Natural killer cell (primary cell): ENCODE measurements at regions not wholly inside any gene's neighbourhood (a gene's known extent, or its start where the extent isn't known, plus 50 kb on each side); places are given as distances from the start of the nearest gene placed in this dataset.

Source experiments
- ATAC-seq, 3 donors: fragments of 150-1000 bp in 2 of 3; fragments of 200-7000 bp in 1 of 3; cut with Tn5 transposase; 1 replicate in 1 of 3; 2 replicates in 2 of 3; pipeline ENCODE4 v1.10.0; 2021; ENCODE audit warnings: mild to moderate bottlenecking in 2 of 3, moderate library complexity in 2 of 3
- DNase-seq, 2 donors: peaks; one replicate each; pipeline versions ENCODE4 v3.0.0 to v3.0.0-alpha.2; 2013 to 2021; ENCODE audit warnings: mixed read lengths in 1 of 2
- H3K27ac ChIP-seq: one replicate; pipeline ENCODE4 v1.5.1; 2013; ENCODE audit warnings: mild to moderate bottlenecking, low read length
- H3K27me3 ChIP-seq: one replicate; pipeline ENCODE4 v1.6.1; 2013; ENCODE audit warnings: low read length; ENCODE audit not compliant: control insufficient read depth, insufficient read depth
- H3K36me3 ChIP-seq: one replicate; pipeline ENCODE4 v1.6.1; 2013; ENCODE audit warnings: low read length; ENCODE audit not compliant: control insufficient read depth, insufficient read depth
- H3K4me1 ChIP-seq: one replicate; pipeline ENCODE4 v1.6.1; 2013; ENCODE audit warnings: low read length; ENCODE audit not compliant: control insufficient read depth, insufficient read depth
- H3K4me3 ChIP-seq: one replicate; pipeline ENCODE4 v1.5.1; 2013; ENCODE audit warnings: low read length
- H3K9me3 ChIP-seq: one replicate; pipeline ENCODE4 v1.6.1; 2013; ENCODE audit warnings: low read length; ENCODE audit not compliant: control insufficient read depth, insufficient read depth
- H3K27ac Mint-ChIP-seq, 2 donors: one replicate each; pipeline ENCODE4 v1.8.0; 2022; ENCODE audit warnings: mild to moderate bottlenecking in 2 of 2, mixed read lengths in 2 of 2, moderate library complexity in 1 of 2
- H3K27me3 Mint-ChIP-seq, 2 donors: one replicate each; pipeline ENCODE4 v1.8.0; 2022; ENCODE audit warnings: low read depth in 2 of 2, mixed read lengths in 2 of 2
- H3K36me3 Mint-ChIP-seq: one replicate; pipeline ENCODE4 v1.8.0; 2022; ENCODE audit warnings: mixed read lengths
- H3K4me1 Mint-ChIP-seq, 2 donors: one replicate each; pipeline ENCODE4 v1.8.0; 2022; ENCODE audit warnings: mixed read lengths in 2 of 2
- H3K4me3 Mint-ChIP-seq: one replicate; pipeline ENCODE4 v1.8.0; 2022; ENCODE audit warnings: mild to moderate bottlenecking, moderate library complexity, mixed read lengths
- H3K9me3 Mint-ChIP-seq, 2 donors: one replicate each; pipeline ENCODE4 v1.8.0; 2022; ENCODE audit warnings: mixed read lengths in 2 of 2
- CTCF ChIP-seq: fragments of 200-600 bp; IDR thresholded peaks from one replicate; pipeline ENCODE4 v1.8.0; 2022; ENCODE audit warnings: antibody characterized with exemption
- WGBS: methylation state at CpG from one replicate; pipeline ENCODE4 v1.1.7; 2013; ENCODE audit warnings: missing lambda C conversion rate; ENCODE audit not compliant: insufficient coverage; 5-methylcytosine and 5-hydroxymethylcytosine counted together
- intact Hi-C: fragments of 100-400 bp; cut with micrococcal nuclease; formaldehyde crosslinking; loops from one replicate; pipeline ENCODE4 v1.14.2; 2022

- Histone ChIP-seq H3K27ac (no peak overlapping the region), H3K27me3 (no peaks in the 10 kb centered on the region), H3K36me3 (no peaks in the 10 kb centered on the region), H3K9me3 (peaks cover 3% of the 10 kb centered on the region), H3K4me1 (no peaks in the 10 kb centered on the region), H3K4me3 (no peak overlapping the region)
- H3K9me3 Mint-ChIP-seq = peaks cover 16 to 32% of the 10 kb centered on the region in 2 donors
- H3K4me1 Mint-ChIP-seq = no peaks in the 10 kb centered on the region
- no peak overlapping the region for H3K4me3 Mint-ChIP-seq
- no peaks in the 10 kb centered on the region for H3K27me3 Mint-ChIP-seq
- no peaks in the 10 kb centered on the region for H3K36me3 Mint-ChIP-seq
- no peak overlapping the region for H3K27ac Mint-ChIP-seq
- intact Hi-C loops = no loop called here
- TF ChIP-seq CTCF = no peak
- DNase-seq (no peak), ATAC-seq (no peak)
These were observed 1370.1 kb upstream of the CRIM1 start for GRCh38 chr2:34985474-34985873.

DNA sequence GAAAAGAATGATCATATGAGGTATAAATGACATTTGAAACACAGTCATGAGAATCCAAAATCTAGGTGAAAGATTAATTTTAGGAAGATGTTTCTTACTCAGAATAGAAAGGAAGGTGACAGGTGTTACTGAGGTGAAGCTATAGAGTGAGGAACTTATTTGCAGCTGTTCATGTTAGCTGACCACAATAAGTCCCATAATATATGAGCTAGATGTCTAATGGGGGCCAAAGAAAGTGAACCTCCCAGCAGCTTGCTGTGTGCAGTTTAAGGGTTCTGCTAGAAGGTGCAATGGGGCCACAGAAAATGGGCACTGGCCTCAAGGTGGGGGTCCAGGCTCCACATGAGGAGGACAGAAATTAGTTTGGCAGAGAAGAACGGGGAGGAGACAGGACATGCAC lies 1374.9 kb upstream of the CRIM1 start:
- Mint-ChIP-seq H3K36me3 (no peaks in the 10 kb centered on the region), H3K4me3 (no peak overlapping the region), H3K4me1 (no peaks in the 10 kb centered on the region), H3K9me3 (peaks cover 13 to 37% of the 10 kb centered on the region in 2 donors), H3K27ac (no peak overlapping the region), H3K27me3 (no peaks in the 10 kb centered on the region)
- no peaks in the 10 kb centered on the region for H3K36me3 ChIP-seq
- no peak overlapping the region for H3K27ac ChIP-seq
- intact Hi-C loops = no loop called here
- H3K27me3 ChIP-seq = no peaks in the 10 kb centered on the region
- peaks cover 3% of the 10 kb centered on the region for H3K9me3 ChIP-seq
- ATAC-seq = no peak
- H3K4me1 ChIP-seq = no peaks in the 10 kb centered on the region
- no peak for TF ChIP-seq CTCF
- H3K4me3 ChIP-seq = no peak overlapping the region
- 83% methylated on average over 1 of the region's 1 CpG for WGBS
- no peak for DNase-seq

DNA sequence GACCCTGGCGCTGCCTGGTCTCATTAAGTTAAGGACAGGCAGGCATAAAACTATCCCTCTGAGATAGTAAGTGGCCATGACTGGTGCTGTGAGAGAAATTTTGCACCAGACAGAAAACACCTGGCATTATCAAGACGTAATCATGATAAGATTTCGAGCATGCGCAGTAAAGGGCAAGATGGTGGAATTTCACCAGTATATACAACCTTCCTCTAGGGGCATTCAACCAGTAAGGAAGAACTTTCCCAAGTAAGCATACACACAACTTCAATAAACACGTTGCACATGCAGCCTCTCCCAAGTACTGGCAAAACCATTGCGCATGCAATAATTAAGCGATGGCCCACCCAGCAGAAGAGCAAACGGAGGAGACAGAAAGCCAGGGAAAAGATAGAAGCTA lies 1376.4 kb upstream of the CRIM1 start:
- Mint-ChIP-seq H3K4me1 (no peaks in the 10 kb centered on the region), H3K27me3 (no peaks in the 10 kb centered on the region), H3K9me3 (peaks cover 14 to 35% of the 10 kb centered on the region in 2 donors), H3K4me3 (no peak overlapping the region), H3K36me3 (no peaks in the 10 kb centered on the region), H3K27ac (no peak overlapping the region)
- Histone ChIP-seq H3K36me3 (no peaks in the 10 kb centered on the region), H3K27me3 (no peaks in the 10 kb centered on the region), H3K9me3 (no peaks in the 10 kb centered on the region), H3K27ac (no peak overlapping the region), H3K4me1 (no peaks in the 10 kb centered on the region), H3K4me3 (no peak overlapping the region)
- no peak for TF ChIP-seq CTCF
- ATAC-seq = no peak
- no peak for DNase-seq
- WGBS = 85% methylated on average over 8 of the region's 8 CpGs
- intact Hi-C loops = no loop called here

DNA sequence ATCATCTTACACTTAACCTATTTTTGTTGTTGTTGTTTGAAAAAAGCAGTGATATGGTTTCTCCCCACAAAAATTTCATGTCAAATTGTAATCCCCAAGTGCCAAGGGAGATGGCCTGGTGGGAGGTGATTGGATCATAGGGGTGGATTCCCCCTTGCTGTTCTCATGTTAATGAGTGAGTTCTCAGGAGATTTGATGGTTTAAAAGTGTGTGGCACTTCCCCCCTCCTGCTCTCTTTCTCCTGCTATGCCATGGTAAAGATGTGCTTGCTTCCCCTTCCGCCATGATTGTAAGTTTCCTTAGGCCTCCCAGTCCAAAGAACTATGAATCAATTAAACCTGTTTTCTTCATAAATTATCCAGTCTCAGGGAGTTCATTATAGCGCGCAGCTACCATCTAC lies 1362.7 kb upstream of the FAM98A start:
- H3K36me3 Mint-ChIP-seq = no peaks in the 10 kb centered on the region
- no peak overlapping the region for H3K27ac Mint-ChIP-seq

More for the DNA sequence above, 1362.7 kb upstream of the FAM98A start:
- Mint-ChIP-seq H3K4me3 (no peak overlapping the region), H3K4me1 (no peaks in the 10 kb centered on the region), H3K9me3 (peaks cover 3 to 14% of the 10 kb centered on the region in 2 donors), H3K27me3 (no peaks in the 10 kb centered on the region)
- TF ChIP-seq CTCF = no peak
- Histone ChIP-seq H3K36me3 (no peaks in the 10 kb centered on the region), H3K9me3 (no peaks in the 10 kb centered on the region), H3K27me3 (no peaks in the 10 kb centered on the region), H3K4me1 (no peaks in the 10 kb centered on the region), H3K27ac (no peak overlapping the region), H3K4me3 (no peak overlapping the region)
- ATAC-seq (no peak), DNase-seq (no peak)
- intact Hi-C loops = no loop called here
- WGBS = 93% methylated on average over 3 of the region's 3 CpGs
